ENCODE measurements at regions not wholly inside any gene's neighbourhood (a gene's known extent, or its start where the extent isn't known, plus 50 kb on each side); places are given as distances from the start of the nearest gene placed in this dataset.

GRCh38 chr21:19648391-19648790, 1244.8 kb upstream of the TMPRSS15 start:
- Histone ChIP-seq H3K27ac (ENCODE audit: extremely low read depth, low read depth, low read length) (no peak overlapping the region), H3K4me1 (replicated peaks in 1 of 2; ENCODE audit: control insufficient read depth in 2 of 2, insufficient read depth in 2 of 2, low read length in 2 of 2) (no peaks in the 10 kb centered on the region), H4K20me1 (replicated peaks; ENCODE audit: control insufficient read depth, insufficient read depth, low read length) (no peaks in the 10 kb centered on the region), H3K9me1 (ENCODE audit: control insufficient read depth, insufficient read depth, low read length) (no peaks in the 10 kb centered on the region), H2AFZ (ENCODE audit: low read depth, low read length) (no peak overlapping the region), H3K36me3 (ENCODE audit: control insufficient read depth, insufficient read depth, low read length) (no peaks in the 10 kb centered on the region), H3K4me2 (ENCODE audit: insufficient read depth, low read length) (no peak overlapping the region), H3K79me2 (ENCODE audit: control insufficient read depth, insufficient read depth, low read length) (no peaks in the 10 kb centered on the region), H3K4me3 (no peak overlapping the region), H3K9me3 (replicated peaks; ENCODE audit: control insufficient read depth, insufficient read depth, low read depth, low read length) (no peaks in the 10 kb centered on the region), H3K27me3 (ENCODE audit: control insufficient read depth in 2 of 2, insufficient read depth in 2 of 2, low read length in 2 of 2) (no peaks in the 10 kb centered on the region), H3K9ac (ENCODE audit: insufficient read depth in 1 of 2, low read depth in 2 of 2, low read length in 2 of 2) (no peak overlapping the region)
- BruUV-seq (replicated peaks) = no TSS peak
- in situ Hi-C loops (cut with MboI) = no loop called here
- DNase-seq (ENCODE audit: extremely low read depth in 1 of 4, low spot score in 3 of 4) (no peak), FAIRE-seq (no peak), ATAC-seq (no peak)
- intact Hi-C loops (cut with micrococcal nuclease) = no loop called here
- ChIA-PET POLR2A (no interaction called here), CTCF (ENCODE audit: low intra/inter-chr PET ratio) (no interaction called here)
- WGBS (ENCODE audit: insufficient coverage, low coverage, missing lambda C conversion rate) = 3% methylated on average over 2 of the region's 2 CpGs
- TF ChIP-seq EHMT2 (IDR thresholded peaks at IDR 0.05) (no peak), NR2F6 (CRISPR knock-in tag; IDR thresholded peaks at IDR 0.05) (no peak), CEBPZ (IDR thresholded peaks at IDR 0.05; ENCODE audit: borderline replicate concordance, low read depth, low read length) (no peak), DACH1 (IDR thresholded peaks at IDR 0.05; ENCODE audit: partially characterized antibody) (no peak), HOMEZ (CRISPR knock-in tag; IDR thresholded peaks at IDR 0.05) (no peak), RBM15 (IDR thresholded peaks at IDR 0.05; ENCODE audit: insufficient read depth, low read length) (no peak), HDAC1 (IDR thresholded peaks at IDR 0.05) (no peak), ETV6 (IDR thresholded peaks at IDR 0.05; ENCODE audit: borderline replicate concordance in 1 of 2, low read depth in 2 of 2, low read length in 1 of 2) (no peak), ETV6 (CRISPR knock-in tag; IDR thresholded peaks at IDR 0.05; ENCODE audit: borderline replicate concordance) (no peak), HOXB6 (CRISPR knock-in tag; IDR thresholded peaks at IDR 0.05; ENCODE audit: borderline replicate concordance) (no peak), HMG20A (CRISPR knock-in tag; conservative IDR thresholded peaks at IDR 0.05) (no peak), FOS (IDR thresholded peaks at IDR 0.05; ENCODE audit: extremely low read depth, insufficient read length) (no peak), TCF7L2 (IDR thresholded peaks at IDR 0.05; ENCODE audit: low read depth, low read length) (no peak), KDM1A (IDR thresholded peaks at IDR 0.05) (no peak), KDM2B (CRISPR knock-in tag; IDR thresholded peaks at IDR 0.05) (no peak), GTF2E2 (tag; IDR thresholded peaks at IDR 0.05) (no peak)

All from K562 (cell line).